GM04503 (cell line): ENCODE measurements at regions not wholly inside any gene's neighbourhood (a gene's known extent, or its start where the extent isn't known, plus 50 kb on each side); places are given as distances from the start of the nearest gene placed in this dataset.
"Not testable (repeated sequence)": the region's sequence is repeated elsewhere in the genome, so short reads cannot be mapped to it uniquely, and the experiment has no call there.

Experiments
- DNase-seq: peaks from one replicate; pipeline ENCODE4 v3.0.0-alpha.2; 2012; ENCODE audit warnings: low read depth

- DNase-seq = no peak
Measured at GRCh38 chr2:142649581-142649980, 227.9 kb upstream of the KYNU start.

GRCh38 chr2:142642650-142643049, 234.8 kb upstream of the KYNU start:
- no peak for DNase-seq

- no peak for DNase-seq
Measured at GRCh38 chr2:142629193-142629592, 248.3 kb upstream of the KYNU start.

GRCh38 chr2:142621287-142621686, 256.2 kb upstream of the KYNU start:
- DNase-seq = no peak

GRCh38 chr2:142617461-142617860, 260.0 kb upstream of the KYNU start:
- DNase-seq = no peak

GRCh38 chr2:142615876-142616275, 261.6 kb upstream of the KYNU start:
- DNase-seq = no peak

GRCh38 chr2:142613193-142613592, 264.3 kb upstream of the KYNU start:
- not testable (repeated sequence) for DNase-seq

GRCh38 chr2:142605421-142605820, 272.0 kb upstream of the KYNU start:
- DNase-seq = no peak

- no peak for DNase-seq
Measured at GRCh38 chr2:142603759-142604158, 273.7 kb upstream of the KYNU start.

- DNase-seq = no peak
Measured at GRCh38 chr2:142602418-142602989, 275.0 kb upstream of the KYNU start.

GRCh38 chr2:142601794-142602193, 275.7 kb upstream of the KYNU start:
- no peak for DNase-seq

GRCh38 chr2:142599504-142599903, 278.0 kb upstream of the KYNU start:
- no peak for DNase-seq

GRCh38 chr2:142598846-142599245, 278.6 kb upstream of the KYNU start:
- DNase-seq = no peak

GRCh38 chr2:142596334-142597088, 281.0 kb upstream of the KYNU start:
- DNase-seq = no peak

GRCh38 chr2:142594935-142595334, 282.5 kb upstream of the KYNU start:
- no peak for DNase-seq

GRCh38 chr2:142592171-142592570, 285.3 kb upstream of the KYNU start:
- DNase-seq = no peak

GRCh38 chr2:142591420-142591819, 286.0 kb upstream of the KYNU start:
- DNase-seq = no peak

- DNase-seq = no peak
Measured at GRCh38 chr2:142588269-142588668, 289.2 kb upstream of the KYNU start.

- DNase-seq = no peak
Measured at GRCh38 chr2:142586693-142587580, 290.5 kb upstream of the KYNU start.

- DNase-seq = no peak
Measured at GRCh38 chr2:142585785-142586184, 291.7 kb upstream of the KYNU start.

- no peak for DNase-seq
Measured at GRCh38 chr2:142582317-142582716, 295.1 kb upstream of the KYNU start.

GRCh38 chr2:142581491-142581890, 296.0 kb upstream of the KYNU start:
- DNase-seq = no peak

- DNase-seq = no peak
Measured at GRCh38 chr2:142580691-142581090, 296.8 kb upstream of the KYNU start.
